GM18909 (cell line): ENCODE measurements at regions not wholly inside any gene's neighbourhood (a gene's known extent, or its start where the extent isn't known, plus 50 kb on each side); places are given as distances from the start of the nearest gene placed in this dataset.

Experiments used
- ATAC-seq: cut with Tn5 transposase; IDR thresholded peaks from one replicate; pipeline ENCODE4 v1.9.1; 2021; ENCODE audit warnings: mild to moderate bottlenecking; ENCODE audit not compliant: unreplicated experiment, poor library complexity

GRCh38 chr10:129396021-129396722 lies 70.9 kb upstream of the MGMT start:
- ATAC-seq, result no peak

- no peak for ATAC-seq
Observed at GRCh38 chr10:129397198-129397974, 69.7 kb upstream of the MGMT start.

GRCh38 chr10:129398711-129399141 lies 68.3 kb upstream of the MGMT start:
- no peak for ATAC-seq

GRCh38 chr10:129400426-129400825 lies 66.6 kb upstream of the MGMT start:
- no peak for ATAC-seq

GRCh38 chr10:129402459-129402858 lies 64.6 kb upstream of the MGMT start:
- no peak for ATAC-seq

- ATAC-seq, result no peak
Observed at GRCh38 chr10:129404091-129404490, 63.0 kb upstream of the MGMT start.

GRCh38 chr10:129405389-129405788 lies 61.7 kb upstream of the MGMT start:
- ATAC-seq, result no peak

GRCh38 chr10:129410688-129411392 lies 56.2 kb upstream of the MGMT start:
- no peak for ATAC-seq

- no peak for ATAC-seq
Observed at GRCh38 chr10:129411393-129411705, 55.7 kb upstream of the MGMT start.

- no peak for ATAC-seq
Observed at GRCh38 chr10:129411772-129412171, 55.3 kb upstream of the MGMT start.

GRCh38 chr10:129413024-129413423 lies 54.0 kb upstream of the MGMT start:
- ATAC-seq, result no peak

- no peak for ATAC-seq
Observed at GRCh38 chr10:129415215-129416140, 51.6 kb upstream of the MGMT start.

GRCh38 chr10:129416155-129416554 lies 50.9 kb upstream of the MGMT start:
- ATAC-seq, result no peak

GRCh38 chr10:129416956-129417765 lies 49.9 kb upstream of the MGMT start:
- no peak for ATAC-seq
